Mesodermal cell (in vitro differentiated cells): ENCODE measurements at regions not wholly inside any gene's neighbourhood (a gene's known extent, or its start where the extent isn't known, plus 50 kb on each side); places are given as distances from the start of the nearest gene placed in this dataset.

Experiments
- H3K27ac ChIP-seq: 2 replicates; pipeline ENCODE4 v1.7.0; 2013; ENCODE audit warnings: mild to moderate bottlenecking, low read depth, low read length, moderate library complexity; ENCODE audit not compliant: severe bottlenecking
- H3K36me3 ChIP-seq: 2 replicates; pipeline ENCODE4 v1.7.1; 2013; ENCODE audit warnings: mild to moderate bottlenecking, low read length, moderate library complexity; ENCODE audit not compliant: control insufficient read depth, insufficient read depth
- H3K4me1 ChIP-seq: one replicate; pipeline ENCODE4 v1.7.1; 2013; ENCODE audit warnings: mild to moderate bottlenecking, low read length; ENCODE audit not compliant: insufficient read depth, control insufficient read depth, poor library complexity, severe bottlenecking
- H3K4me3 ChIP-seq: 2 replicates; pipeline ENCODE4 v1.7.0; 2013; ENCODE audit warnings: low read length, control low read depth, mild to moderate bottlenecking; ENCODE audit not compliant: insufficient read depth, poor library complexity, severe bottlenecking; ENCODE audit errors: extremely low read depth
- H3K9me3 ChIP-seq: 2 replicates; pipeline ENCODE4 v1.7.1; 2013; ENCODE audit warnings: mild to moderate bottlenecking, low read length, moderate library complexity; ENCODE audit not compliant: control insufficient read depth
- WGBS, 2 experiments: methylation state at CpG; one replicate each; pipeline ENCODE4 v1.1.5; 2013; ENCODE audit warnings: missing lambda C conversion rate in 2 of 2; ENCODE audit not compliant: insufficient coverage in 2 of 2; 5-methylcytosine and 5-hydroxymethylcytosine counted together

GRCh38 chr14:104318558-104319490, 180.4 kb downstream of the KIF26A start:
- no peak overlapping the region for H3K27ac ChIP-seq
- no peaks in the 10 kb centered on the region for H3K4me1 ChIP-seq
- no peaks in the 10 kb centered on the region for H3K36me3 ChIP-seq
- 88 to 91% methylated on average over 20 to 25 of the region's 25 CpGs for WGBS, 2 experiments
- no peak overlapping the region for H3K4me3 ChIP-seq
- no peaks in the 10 kb centered on the region for H3K9me3 ChIP-seq

GRCh38 chr14:104319491-104320241, 181.3 kb downstream of the KIF26A start:
- Histone ChIP-seq H3K36me3 (no peaks in the 10 kb centered on the region), H3K9me3 (no peaks in the 10 kb centered on the region), H3K4me3 (no peak overlapping the region), H3K27ac (no peak overlapping the region), H3K4me1 (no peaks in the 10 kb centered on the region)
- 91 to 95% methylated on average over 15 to 21 of the region's 23 CpGs for WGBS, 2 experiments

GRCh38 chr14:104320611-104321086, 182.3 kb downstream of the KIF26A start:
- Histone ChIP-seq H3K4me1 (no peaks in the 10 kb centered on the region), H3K27ac (no peak overlapping the region), H3K9me3 (no peaks in the 10 kb centered on the region), H3K4me3 (no peak overlapping the region), H3K36me3 (no peaks in the 10 kb centered on the region)
- 76 to 89% methylated on average over 12 to 19 of the region's 20 CpGs for WGBS, 2 experiments

GRCh38 chr14:104321088-104321801, 182.9 kb downstream of the KIF26A start:
- WGBS, 2 experiments: 87 to 93% methylated on average over 14 to 23 of the region's 24 CpGs
- Histone ChIP-seq H3K4me1 (no peaks in the 10 kb centered on the region), H3K4me3 (no peak overlapping the region), H3K9me3 (no peaks in the 10 kb centered on the region), H3K27ac (no peak overlapping the region), H3K36me3 (no peaks in the 10 kb centered on the region)

DNA sequence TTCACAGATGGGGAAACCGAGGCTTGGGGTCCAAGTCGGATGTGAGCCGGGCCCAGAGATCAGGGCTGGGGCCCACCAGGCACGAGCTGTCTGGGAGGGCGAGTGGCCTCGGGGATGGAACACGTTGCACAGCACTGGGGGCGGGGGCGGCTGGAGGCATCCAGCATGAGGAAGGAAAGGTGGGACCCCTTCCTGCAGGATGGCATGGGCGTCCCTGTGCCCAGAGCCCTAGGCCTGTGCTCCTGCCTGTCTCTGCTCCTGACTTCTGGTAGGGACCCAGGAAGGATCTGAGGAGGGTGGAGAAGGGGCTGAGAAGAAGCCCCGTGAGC, 183.4 kb downstream of the KIF26A start:
- Histone ChIP-seq H3K36me3 (no peaks in the 10 kb centered on the region), H3K9me3 (no peaks in the 10 kb centered on the region), H3K4me3 (no peak overlapping the region), H3K27ac (no peak overlapping the region), H3K4me1 (no peaks in the 10 kb centered on the region)
- 91 to 93% methylated on average over 9 to 11 of the region's 11 CpGs for WGBS, 2 experiments

DNA sequence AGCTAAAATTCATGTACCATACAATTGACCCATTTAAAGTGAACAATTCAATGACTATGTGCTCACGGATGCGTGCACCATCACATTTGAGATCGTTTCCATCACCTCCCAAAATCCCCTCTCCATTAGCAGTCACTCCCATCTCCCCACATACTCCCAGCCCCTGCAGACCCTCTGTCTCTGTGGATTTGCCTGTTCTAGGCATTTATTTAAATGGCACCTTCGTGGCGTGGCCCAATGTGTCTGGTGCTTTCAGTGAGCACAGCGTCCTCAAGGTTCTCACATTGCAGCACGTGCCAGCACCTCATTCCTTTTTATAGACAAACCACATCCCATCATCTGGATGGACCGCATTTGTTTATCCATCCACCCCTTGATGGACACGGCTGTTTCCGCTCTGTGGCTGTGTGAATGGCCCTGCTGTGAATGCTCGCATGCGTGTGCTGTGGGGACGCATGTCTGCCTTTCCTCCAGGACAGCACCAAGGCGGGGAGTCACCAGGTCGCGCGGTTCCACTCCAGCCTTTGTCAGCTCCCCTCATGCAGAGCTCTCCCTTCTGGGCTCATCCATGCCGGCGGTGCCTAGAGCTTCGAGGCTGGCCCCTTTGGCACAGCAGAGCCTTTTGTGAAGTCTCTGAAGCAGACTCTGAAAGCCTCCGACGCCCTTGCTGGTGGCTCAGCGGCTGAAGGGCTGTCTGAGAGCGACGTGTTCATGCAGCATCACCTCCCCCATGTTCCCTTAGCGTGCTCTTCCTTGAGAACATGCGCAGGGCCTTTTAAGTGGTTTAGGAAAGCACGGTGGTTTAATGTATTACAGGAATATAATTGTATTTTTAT, 184.4 kb downstream of the KIF26A start:
- H3K36me3 ChIP-seq: no peaks in the 10 kb centered on the region
- no peaks in the 10 kb centered on the region for H3K4me1 ChIP-seq
- 86 to 89% methylated on average over 21 to 23 of the region's 28 CpGs for WGBS, 2 experiments
- no peaks in the 10 kb centered on the region for H3K9me3 ChIP-seq
- H3K4me3 ChIP-seq: no peak overlapping the region
- H3K27ac ChIP-seq: no peak overlapping the region

DNA sequence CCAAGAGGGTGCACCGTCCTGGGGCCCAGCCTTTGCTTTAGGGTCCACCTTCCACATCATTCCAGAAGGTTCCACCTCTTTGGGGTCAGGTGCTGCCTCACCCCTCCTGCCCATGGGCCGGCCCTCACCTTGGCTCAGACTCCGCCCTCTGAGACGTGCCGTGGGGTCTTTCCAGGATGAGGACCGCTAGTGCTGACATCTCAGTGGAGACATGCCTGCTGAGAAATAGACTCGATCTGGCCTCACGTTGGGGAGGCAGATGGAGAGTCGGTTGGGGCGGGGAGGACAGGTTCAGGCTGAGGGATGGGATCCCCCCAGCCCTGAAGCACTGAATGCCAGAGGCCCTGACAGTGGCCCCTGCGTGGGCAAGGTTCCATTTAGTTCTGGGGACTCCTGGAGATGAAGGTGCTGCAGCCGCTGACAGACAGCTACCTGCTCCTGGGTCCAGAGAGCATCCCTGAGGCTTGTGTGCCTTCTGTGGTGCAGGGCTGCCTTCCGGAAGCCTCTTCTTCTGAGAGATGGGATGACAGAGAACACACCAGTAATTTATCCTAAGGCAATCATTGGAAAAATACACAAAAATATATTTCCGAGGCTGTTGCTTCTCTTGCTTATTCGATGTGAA, 185.3 kb downstream of the KIF26A start:
- Histone ChIP-seq H3K36me3 (no peaks in the 10 kb centered on the region), H3K4me1 (no peaks in the 10 kb centered on the region), H3K4me3 (no peak overlapping the region), H3K27ac (no peak overlapping the region), H3K9me3 (no peaks in the 10 kb centered on the region)
- 87 to 89% methylated on average over 14 to 15 of the region's 15 CpGs for WGBS, 2 experiments

DNA sequence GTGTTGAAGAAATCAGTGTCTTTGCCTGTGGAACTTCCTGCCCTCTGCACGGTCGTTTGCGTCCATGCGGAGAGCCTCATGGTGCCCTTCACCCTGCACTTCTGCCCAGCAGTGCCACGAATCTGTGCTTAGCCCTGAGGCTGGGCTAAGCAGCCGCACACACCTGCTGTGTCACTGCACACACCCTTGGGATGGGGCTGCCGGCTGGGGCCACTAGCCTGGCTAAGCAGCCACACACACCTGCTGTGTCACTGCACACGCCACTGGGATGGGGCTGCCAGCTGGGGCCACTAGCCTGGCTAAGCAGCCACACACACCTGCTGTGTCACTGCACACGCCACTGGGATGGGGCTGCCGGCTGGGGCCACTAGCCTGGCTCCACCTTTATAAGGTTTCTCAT, 188.5 kb downstream of the KIF26A start:
- Histone ChIP-seq H3K27ac (no peak overlapping the region), H3K4me3 (no peak overlapping the region), H3K4me1 (no peaks in the 10 kb centered on the region), H3K36me3 (no peaks in the 10 kb centered on the region), H3K9me3 (no peaks in the 10 kb centered on the region)
- WGBS, 2 experiments: 86 to 87% methylated on average over 8 to 10 of the region's 10 CpGs

- Histone ChIP-seq H3K9me3 (no peaks in the 10 kb centered on the region), H3K4me3 (no peak overlapping the region), H3K27ac (no peak overlapping the region), H3K36me3 (no peaks in the 10 kb centered on the region), H3K4me1 (no peaks in the 10 kb centered on the region)
- WGBS, 2 experiments: 87 to 90% methylated on average over 5 of the region's 5 CpGs
These were observed 190.2 kb downstream of the KIF26A start for GRCh38 chr14:104328607-104329006.
